ENCODE measurements at regions not wholly inside any gene's neighbourhood (a gene's known extent, or its start where the extent isn't known, plus 50 kb on each side); places are given as distances from the start of the nearest gene placed in this dataset.

DNA sequence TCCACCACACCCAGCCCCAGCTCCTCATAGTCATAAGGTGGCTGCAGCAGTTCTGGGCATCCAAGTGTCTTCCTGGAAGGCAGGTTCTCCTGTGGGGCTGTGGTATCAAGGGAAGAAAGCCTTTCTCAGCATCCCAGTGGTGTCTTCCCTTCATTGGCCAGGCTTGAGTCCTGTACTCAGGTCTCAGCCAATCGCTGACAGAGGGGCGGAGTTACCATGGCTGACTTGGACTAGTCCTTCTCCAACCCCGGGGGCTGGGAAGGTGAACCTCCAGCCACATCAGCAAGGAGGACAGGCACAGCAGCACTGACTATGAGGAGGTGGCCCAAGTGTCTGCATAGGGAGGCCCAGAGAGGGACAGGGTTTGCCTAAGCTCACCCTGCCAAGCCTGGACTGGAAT lies 64.0 kb upstream of the SLC24A4 start:
- H3K14ac ChIP-seq (ENCODE audit: insufficient read depth, low read length): no peak overlapping the region
- DNase-seq: no peak

More for the DNA sequence above, 64.0 kb upstream of the SLC24A4 start:
- TF ChIP-seq, protein P1, sequence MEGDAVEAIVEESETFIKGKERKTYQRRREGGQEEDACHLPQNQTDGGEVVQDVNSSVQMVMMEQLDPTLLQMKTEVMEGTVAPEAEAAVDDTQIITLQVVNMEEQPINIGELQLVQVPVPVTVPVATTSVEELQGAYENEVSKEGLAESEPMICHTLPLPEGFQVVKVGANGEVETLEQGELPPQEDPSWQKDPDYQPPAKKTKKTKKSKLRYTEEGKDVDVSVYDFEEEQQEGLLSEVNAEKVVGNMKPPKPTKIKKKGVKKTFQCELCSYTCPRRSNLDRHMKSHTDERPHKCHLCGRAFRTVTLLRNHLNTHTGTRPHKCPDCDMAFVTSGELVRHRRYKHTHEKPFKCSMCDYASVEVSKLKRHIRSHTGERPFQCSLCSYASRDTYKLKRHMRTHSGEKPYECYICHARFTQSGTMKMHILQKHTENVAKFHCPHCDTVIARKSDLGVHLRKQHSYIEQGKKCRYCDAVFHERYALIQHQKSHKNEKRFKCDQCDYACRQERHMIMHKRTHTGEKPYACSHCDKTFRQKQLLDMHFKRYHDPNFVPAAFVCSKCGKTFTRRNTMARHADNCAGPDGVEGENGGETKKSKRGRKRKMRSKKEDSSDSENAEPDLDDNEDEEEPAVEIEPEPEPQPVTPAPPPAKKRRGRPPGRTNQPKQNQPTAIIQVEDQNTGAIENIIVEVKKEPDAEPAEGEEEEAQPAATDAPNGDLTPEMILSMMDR (conservative IDR thresholded peaks at IDR 0.05): no peak
- Histone ChIP-seq H4K5ac (ENCODE audit: insufficient read length, low read depth, low read length) (no peak overlapping the region), H2BK5ac (ENCODE audit: insufficient read length, low read length) (no peak overlapping the region), H2BK15ac (ENCODE audit: low read depth, low read length) (no peak overlapping the region), H4K91ac (ENCODE audit: insufficient read length, low read depth, low read length) (no peak overlapping the region), H3T11ph (ENCODE audit: low read length) (no peak overlapping the region), H3K56ac (ENCODE audit: insufficient read length, low read depth, low read length) (no peak overlapping the region), H3K4me2 (ENCODE audit: insufficient read depth, insufficient read length, low read length) (no peak overlapping the region), H2AK5ac (ENCODE audit: insufficient read length, low read length) (no peak overlapping the region), H3K23me2 (ENCODE audit: insufficient read length, low read depth, low read length, poor library complexity, severe bottlenecking) (peaks cover 3% of the 10 kb centered on the region), H3K9ac (ENCODE audit: extremely low read depth, insufficient read length, low read length) (no peak overlapping the region), H3K27ac (ENCODE audit: insufficient read length, low read depth, low read length) (no peak overlapping the region), H2BK120ac (ENCODE audit: low read depth, low read length, poor library complexity, severe bottlenecking) (no peak overlapping the region), H2AFZ (ENCODE audit: low read length) (no peak overlapping the region), H4K8ac (replicated peaks; ENCODE audit: insufficient read length, low read depth, low read length) (no peak overlapping the region), H3K4me1 (ENCODE audit: insufficient read depth, low read length) (0 out of 2 replicates have a peak, but pooled peaks cover 2% of the 10 kb centered on the region), H3K4ac (ENCODE audit: low read depth, low read length) (no peak overlapping the region), H3K18ac (ENCODE audit: insufficient read length, low read depth, low read length) (no peak overlapping the region), H2BK12ac (ENCODE audit: insufficient read length, low read depth, low read length) (no peak overlapping the region), H4K20me1 (ENCODE audit: control insufficient read depth, insufficient read depth, insufficient read length) (no peaks in the 10 kb centered on the region), H3K79me2 (ENCODE audit: insufficient read depth, low read length) (no peaks in the 10 kb centered on the region), H3K27me3 (ENCODE audit: insufficient read depth, low read length) (no peaks in the 10 kb centered on the region; the same call in 1 of the 2 replicates), H2BK20ac (ENCODE audit: low read depth, low read length, poor library complexity, severe bottlenecking) (no peak overlapping the region), H3K23ac (ENCODE audit: insufficient read length, low read depth, low read length) (no peak overlapping the region), H3K9me3 (ENCODE audit: control insufficient read depth, low read depth, low read length) (no peaks in the 10 kb centered on the region), H3K79me1 (ENCODE audit: insufficient read depth, low read depth, low read length, poor library complexity, severe bottlenecking) (no peaks in the 10 kb centered on the region)
- Mint-ChIP-seq H3K4me3 (no peak overlapping the region), H3K36me3 (ENCODE audit: insufficient read depth in 1 of 3, low read depth in 3 of 3) (no peaks in the 10 kb centered on the region; a peak in 1 of 7 replicates), H3K4me1 (peaks cover 11 to 15% of the 10 kb centered on the region in 2 experiments), H3K9me3 (no peaks in the 10 kb centered on the region), H3K27ac (no peak overlapping the region), H3K27me3 (ENCODE audit: low read depth) (peaks cover 30% of the 10 kb centered on the region)
- WGBS (ENCODE audit: extremely low coverage, insufficient read length, low lambda C conversion rate): no CpG with 5 or more reads among the region's 3 CpGs

Measured in H9 (cell line).